ENCODE measurements at regions not wholly inside any gene's neighbourhood (a gene's known extent, or its start where the extent isn't known, plus 50 kb on each side); places are given as distances from the start of the nearest gene placed in this dataset.

GRCh38 chr2:155363349-155363888 is 664.9 kb downstream of the KCNJ3 start:
- Histone ChIP-seq H3K9me3 (ENCODE audit: control insufficient read depth, low read depth, low read length) (no peaks in the 10 kb centered on the region), H3K79me2 (ENCODE audit: insufficient read depth, low read length) (no peaks in the 10 kb centered on the region), H2BK5ac (ENCODE audit: insufficient read length, low read length) (no peak overlapping the region), H3K4me1 (ENCODE audit: insufficient read depth, low read length) (no peaks in the 10 kb centered on the region), H2AK5ac (ENCODE audit: insufficient read length, low read length) (no peak overlapping the region), H3K14ac (ENCODE audit: insufficient read depth, low read length) (no peak overlapping the region), H4K91ac (ENCODE audit: insufficient read length, low read depth, low read length) (no peak overlapping the region), H3K56ac (ENCODE audit: insufficient read length, low read depth, low read length) (no peak overlapping the region), H3K23me2 (ENCODE audit: insufficient read length, low read depth, low read length, poor library complexity, severe bottlenecking) (no peaks in the 10 kb centered on the region), H3K4me2 (ENCODE audit: insufficient read depth, insufficient read length, low read length) (no peak overlapping the region), H3K27me3 (ENCODE audit: insufficient read depth, low read length) (no peaks in the 10 kb centered on the region), H3K9ac (ENCODE audit: extremely low read depth, insufficient read length, low read length) (no peak overlapping the region), H3K79me1 (ENCODE audit: insufficient read depth, low read depth, low read length, poor library complexity, severe bottlenecking) (no peaks in the 10 kb centered on the region), H2BK120ac (ENCODE audit: low read depth, low read length, poor library complexity, severe bottlenecking) (no peak overlapping the region), H2BK12ac (ENCODE audit: insufficient read length, low read depth, low read length) (no peak overlapping the region), H2BK20ac (ENCODE audit: low read depth, low read length, poor library complexity, severe bottlenecking) (no peak overlapping the region), H3K23ac (ENCODE audit: insufficient read length, low read depth, low read length) (no peak overlapping the region), H4K20me1 (ENCODE audit: control insufficient read depth, insufficient read depth, insufficient read length) (no peaks in the 10 kb centered on the region), H3T11ph (ENCODE audit: low read length) (no peak overlapping the region), H3K18ac (ENCODE audit: insufficient read length, low read depth, low read length) (no peak overlapping the region), H2BK15ac (ENCODE audit: low read depth, low read length) (no peak overlapping the region), H4K5ac (ENCODE audit: insufficient read length, low read depth, low read length) (no peak overlapping the region), H4K8ac (replicated peaks; ENCODE audit: insufficient read length, low read depth, low read length) (no peak overlapping the region), H2AFZ (ENCODE audit: low read length) (no peak overlapping the region), H3K4ac (ENCODE audit: low read depth, low read length) (no peak overlapping the region), H3K27ac (ENCODE audit: insufficient read length, low read depth, low read length) (no peak overlapping the region)
- peaks cover 0 to 3% (median 0%) of the 10 kb centered on the region in 3 experiments; a peak in 1 of 7 replicates for H3K36me3 Mint-ChIP-seq (ENCODE audit: insufficient read depth in 1 of 3, low read depth in 3 of 3)
- H3K9me3 Mint-ChIP-seq = peaks cover 0 to 5% of the 10 kb centered on the region in 2 experiments; a peak in 3 of 5 replicates
- no peak overlapping the region for H3K27ac Mint-ChIP-seq
- WGBS (ENCODE audit: extremely low coverage, insufficient read length, low lambda C conversion rate) = no CpG with 5 or more reads among the region's 8 CpGs
- no peak overlapping the region for H3K4me3 Mint-ChIP-seq
- H3K4me1 Mint-ChIP-seq = peaks cover 4% of the 10 kb centered on the region in 2 experiments; a peak in 2 of 4 replicates
- TF ChIP-seq CTCF (conservative IDR thresholded peaks at IDR 0.05) = no peak
- H3K27me3 Mint-ChIP-seq (ENCODE audit: low read depth) = no peaks in the 10 kb centered on the region
- DNase-seq = no peak

Measured in H9 (cell line).